ENCODE measurements at regions not wholly inside any gene's neighbourhood (a gene's known extent, or its start where the extent isn't known, plus 50 kb on each side); places are given as distances from the start of the nearest gene placed in this dataset.

DNA sequence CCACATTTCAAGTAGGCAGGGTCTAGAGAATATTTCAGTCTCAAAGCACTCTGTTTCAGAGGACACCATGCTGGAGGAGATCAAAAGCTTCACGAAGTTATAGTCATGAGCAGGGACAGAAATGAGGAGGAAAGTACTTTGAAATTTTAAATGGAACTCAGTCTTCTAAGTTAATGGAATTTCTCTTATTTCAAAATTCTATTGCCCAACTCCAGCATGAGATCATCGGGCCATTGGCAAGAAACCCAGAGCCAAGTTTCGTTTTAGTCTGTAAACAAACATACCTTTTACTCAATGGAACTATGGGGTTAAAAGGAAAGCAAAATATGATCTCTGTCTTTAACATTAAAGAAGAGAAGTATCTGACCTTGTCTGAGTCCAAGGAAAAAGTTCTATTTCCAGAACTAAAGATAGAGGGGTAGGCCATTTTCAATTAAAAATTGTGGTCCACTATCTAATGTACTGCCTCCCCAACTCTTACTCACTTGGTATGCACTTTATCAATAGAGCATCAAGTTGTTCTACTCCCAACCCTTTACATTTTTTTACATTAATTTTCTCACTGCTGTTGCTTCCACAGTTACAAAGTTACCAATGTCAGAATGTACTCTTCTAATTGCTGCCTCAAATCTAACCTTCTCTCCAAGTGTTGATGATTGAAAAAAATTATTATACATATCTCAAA is 235.3 kb upstream of the NRSN1 start:
- H3K4me1 ChIP-seq (ENCODE audit: control insufficient read depth, insufficient read depth, low read length), result no peaks in the 10 kb centered on the region
- H3K56ac ChIP-seq (ENCODE audit: extremely low read depth, insufficient read depth, low read length), result no peak overlapping the region
- H3K23ac ChIP-seq (ENCODE audit: low read depth, low read length), result no peak overlapping the region
- POLR2A ChIA-PET (ENCODE audit: unreplicated experiment), result no interaction called here
- no peak overlapping the region for H3K14ac ChIP-seq (replicated peaks; ENCODE audit: low read depth, low read length)
- no peak overlapping the region for H3K4ac ChIP-seq (ENCODE audit: low read depth, low read length)
- DNase-seq (no peak), ATAC-seq (ENCODE audit: low read depth) (no peak)
- H3K9ac ChIP-seq (ENCODE audit: low read depth, low read length), result no peak overlapping the region
- no peak overlapping the region for H4K91ac ChIP-seq (ENCODE audit: insufficient read depth, low read depth, low read length)
- dilution Hi-C loops (cut with HindIII; ENCODE audit: low sequenced_read_pairs, unreplicated experiment), result no loop called here
- H3K79me1 ChIP-seq (ENCODE audit: low read depth in 1 of 2, low read length in 2 of 2), result no peaks in the 10 kb centered on the region
- no peak overlapping the region for H2BK15ac ChIP-seq (ENCODE audit: low read depth, low read length)
- H2BK20ac ChIP-seq (ENCODE audit: low read depth, low read length), result no peak overlapping the region
- no peak overlapping the region for H4K5ac ChIP-seq (ENCODE audit: low read depth, low read length)
- TF ChIP-seq CTCF (conservative IDR thresholded peaks at IDR 0.05; ENCODE audit: low read depth, low read length), result no peak
- no peak for TF ChIP-seq MAZ (IDR thresholded peaks at IDR 0.05; ENCODE audit: borderline replicate concordance, low read depth, low read length)
- TF ChIP-seq NFE2L2 (IDR thresholded peaks at IDR 0.05; ENCODE audit: low read depth, low read length), result no peak
- no peak for TF ChIP-seq FOS (IDR thresholded peaks at IDR 0.05; ENCODE audit: low read depth, low read length)
- no peak for TF ChIP-seq RAD21 (IDR thresholded peaks at IDR 0.05; ENCODE audit: low read length)
- no peak for TF ChIP-seq BHLHE40 (IDR thresholded peaks at IDR 0.05; ENCODE audit: low read depth, low read length)
- TF ChIP-seq, protein P1, sequence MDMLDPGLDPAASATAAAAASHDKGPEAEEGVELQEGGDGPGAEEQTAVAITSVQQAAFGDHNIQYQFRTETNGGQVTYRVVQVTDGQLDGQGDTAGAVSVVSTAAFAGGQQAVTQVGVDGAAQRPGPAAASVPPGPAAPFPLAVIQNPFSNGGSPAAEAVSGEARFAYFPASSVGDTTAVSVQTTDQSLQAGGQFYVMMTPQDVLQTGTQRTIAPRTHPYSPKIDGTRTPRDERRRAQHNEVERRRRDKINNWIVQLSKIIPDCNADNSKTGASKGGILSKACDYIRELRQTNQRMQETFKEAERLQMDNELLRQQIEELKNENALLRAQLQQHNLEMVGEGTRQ (IDR thresholded peaks at IDR 0.05; ENCODE audit: low read depth, low read length), result no peak
- TF ChIP-seq RFX5 (IDR thresholded peaks at IDR 0.05; ENCODE audit: low read depth, low read length), result no peak
- no peak for TF ChIP-seq RCOR1 (IDR thresholded peaks at IDR 0.05; ENCODE audit: insufficient replicate concordance, low read length)
- no peak for TF ChIP-seq ELK1 (IDR thresholded peaks at IDR 0.05; ENCODE audit: borderline replicate concordance, low read depth, low read length)
- no peak for TF ChIP-seq SMC3 (IDR thresholded peaks at IDR 0.05; ENCODE audit: low read depth, low read length)
- TF ChIP-seq POLR2A (IDR thresholded peaks at IDR 0.05; ENCODE audit: low read depth, low read length), result no peak
- TF ChIP-seq CHD1 (IDR thresholded peaks at IDR 0.05; ENCODE audit: low read depth, low read length), result no peak
- TF ChIP-seq CEBPB (IDR thresholded peaks at IDR 0.05; ENCODE audit: low read depth, low read length), result no peak
- no peak for TF ChIP-seq MXI1 (IDR thresholded peaks at IDR 0.05; ENCODE audit: borderline replicate concordance, low read depth, low read length)
- no peak for TF ChIP-seq MAFK (IDR thresholded peaks at IDR 0.05; ENCODE audit: low read depth, low read length)
- no peak overlapping the region for H2AFZ ChIP-seq (replicated peaks; ENCODE audit: low read length, poor library complexity)
- H3K18ac ChIP-seq (ENCODE audit: low read depth, low read length), result no peak overlapping the region
- H3K27me3 ChIP-seq (ENCODE audit: control insufficient read depth, insufficient read depth, low read length), result no peaks in the 10 kb centered on the region
- H4K8ac ChIP-seq (ENCODE audit: low read depth in 2 of 2, low read length in 2 of 2), result no peak overlapping the region
- BruUV-seq (replicated peaks), result no TSS peak
- no peaks in the 10 kb centered on the region for H3K9me3 ChIP-seq (ENCODE audit: control insufficient read depth, insufficient read depth, low read length)
- H3K4me3 ChIP-seq (ENCODE audit: insufficient read depth, low read depth, low read length), result no peak overlapping the region
- no CpG with 5 or more reads among the region's 3 CpGs for WGBS, 2 experiments (ENCODE audit: extremely low coverage in 2 of 2, insufficient read length in 1 of 2)
- no peak overlapping the region for H2BK120ac ChIP-seq (ENCODE audit: low read depth, low read length)
- H3K4me2 ChIP-seq (ENCODE audit: low read depth, low read length), result no peak overlapping the region
- no peak overlapping the region for H2AK5ac ChIP-seq (ENCODE audit: low read depth, low read length)
- H3K36me3 ChIP-seq (ENCODE audit: control insufficient read depth, insufficient read depth, low read length), result no peaks in the 10 kb centered on the region
- H2AK9ac ChIP-seq (replicated peaks; ENCODE audit: low read depth, low read length, poor library complexity), result no peak overlapping the region
- H2BK5ac ChIP-seq (ENCODE audit: low read depth, low read length, poor library complexity, severe bottlenecking), result no peak overlapping the region
- in situ Hi-C loops (cut with MboI; ENCODE audit: low sequenced_read_pairs), result no loop called here
- intact Hi-C loops (cut with micrococcal nuclease), result no loop called here
- H3K27ac ChIP-seq (ENCODE audit: insufficient read depth, low read length), result no peak overlapping the region
- CTCF ChIA-PET, result no interaction called here
- H4K20me1 ChIP-seq (ENCODE audit: insufficient read depth, low read length), result no peaks in the 10 kb centered on the region
- no peaks in the 10 kb centered on the region for H3K9me1 ChIP-seq (ENCODE audit: insufficient read depth, low read length)
